ENCODE measurements at regions not wholly inside any gene's neighbourhood (a gene's known extent, or its start where the extent isn't known, plus 50 kb on each side); places are given as distances from the start of the nearest gene placed in this dataset.
A peak's percentile ranks its signal among the peaks of the same experiment; 100 is the strongest.
"Not testable (repeated sequence)": the region's sequence is repeated elsewhere in the genome, so short reads cannot be mapped to it uniquely, and the experiment has no call there.

DNA sequence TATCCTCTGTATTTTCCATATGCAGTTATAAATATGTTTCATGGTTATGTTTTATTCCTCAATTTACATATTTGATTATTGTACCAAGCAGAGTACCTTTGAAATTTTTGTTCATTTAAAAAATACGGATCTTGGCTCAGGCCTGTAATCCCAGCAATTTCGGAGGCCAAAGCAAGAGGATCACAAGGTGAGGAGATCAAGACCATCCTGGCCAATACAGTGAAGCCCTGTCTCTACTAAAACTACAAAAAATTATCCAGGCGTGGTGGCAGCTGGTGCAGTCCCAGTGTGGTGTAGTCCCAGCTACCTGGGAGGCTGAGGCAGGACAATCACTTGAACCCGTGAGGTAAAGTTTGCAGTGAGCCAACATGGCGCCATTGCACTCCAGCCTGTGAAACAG is 251.2 kb upstream of the TPTE start:
- peak; percentile 34 for DNase-seq (ENCODE audit: low spot score)

- not testable (repeated sequence) for DNase-seq (ENCODE audit: low spot score)
Observed at GRCh38 chr21:10271666-10272207, 249.6 kb upstream of the TPTE start.

DNA sequence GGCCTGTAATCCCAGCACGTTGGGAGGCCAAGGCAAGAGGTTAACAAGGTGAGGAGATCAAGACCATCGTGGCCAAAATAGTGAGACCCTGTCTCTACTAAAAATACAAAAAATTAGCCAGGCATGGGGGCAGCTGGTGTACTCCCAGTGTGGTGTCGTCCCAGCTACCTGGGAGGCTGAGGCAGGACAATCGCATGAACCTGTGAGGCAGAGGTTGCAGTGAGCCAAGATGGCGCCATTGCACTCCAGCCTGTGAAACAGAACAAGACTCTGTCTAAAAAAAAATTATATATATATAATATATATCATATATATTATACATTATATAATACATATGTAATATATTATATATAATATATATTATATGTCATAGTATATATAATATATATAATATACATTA is 249.2 kb upstream of the TPTE start:
- peak; percentile 13 for DNase-seq (ENCODE audit: low spot score)

- no peak for DNase-seq (ENCODE audit: low spot score)
Observed at GRCh38 chr21:10273196-10273595, 248.2 kb upstream of the TPTE start.

- DNase-seq (ENCODE audit: low spot score), result peak; percentile 4
Observed at GRCh38 chr21:10273794-10274338, 247.5 kb upstream of the TPTE start.

Data from H4 (cell line).